Globus pallidus (tissue), 1 donor: ENCODE measurements at regions not wholly inside any gene's neighbourhood (a gene's known extent, or its start where the extent isn't known, plus 50 kb on each side); places are given as distances from the start of the nearest gene placed in this dataset.
"Not testable (repeated sequence)": the region's sequence is repeated elsewhere in the genome, so short reads cannot be mapped to it uniquely, and the experiment has no call there.

Source experiments
- DNase-seq: peaks from one replicate; pipeline ENCODE4 v3.0.0-alpha.2; 2015; ENCODE audit warnings: low spot score

DNA sequence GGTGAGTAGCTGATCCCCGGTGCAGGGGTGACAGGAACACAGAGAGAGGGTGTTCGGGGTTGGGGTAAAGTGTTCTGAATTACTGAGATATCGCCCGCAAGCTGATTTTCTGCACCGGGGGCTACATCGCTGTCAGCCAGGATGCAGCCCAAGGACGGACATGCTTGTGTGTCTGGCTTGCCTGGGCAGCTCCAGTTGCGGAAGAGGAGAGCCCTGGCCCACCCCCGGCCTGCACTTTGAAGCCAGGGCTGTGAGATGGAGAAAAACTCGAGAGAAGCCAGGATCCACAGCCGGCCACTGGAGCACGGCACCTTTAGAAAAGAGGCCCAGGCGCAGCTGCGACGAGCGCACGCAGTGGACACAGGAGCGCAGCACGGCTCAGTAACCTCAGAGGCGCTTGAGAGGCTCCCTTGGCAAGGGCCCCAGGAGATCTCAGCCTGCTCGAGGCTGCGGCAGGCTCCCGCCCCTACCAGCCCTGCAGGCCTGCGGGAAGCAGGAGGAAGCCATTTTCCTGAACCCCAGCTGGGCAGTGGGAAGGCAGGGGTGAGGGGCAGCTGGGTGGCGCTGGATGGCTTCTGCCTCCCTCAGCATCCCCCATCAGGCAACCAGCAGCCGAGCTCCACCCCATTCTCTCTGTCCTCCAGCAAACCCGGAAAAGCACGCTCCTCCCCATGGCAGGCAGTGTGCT is 59.2 kb downstream of the C9orf50 start:
- no peak for DNase-seq

- no peak for DNase-seq
Measured at GRCh38 chr9:129560881-129561306, 60.0 kb downstream of the C9orf50 start.

DNA sequence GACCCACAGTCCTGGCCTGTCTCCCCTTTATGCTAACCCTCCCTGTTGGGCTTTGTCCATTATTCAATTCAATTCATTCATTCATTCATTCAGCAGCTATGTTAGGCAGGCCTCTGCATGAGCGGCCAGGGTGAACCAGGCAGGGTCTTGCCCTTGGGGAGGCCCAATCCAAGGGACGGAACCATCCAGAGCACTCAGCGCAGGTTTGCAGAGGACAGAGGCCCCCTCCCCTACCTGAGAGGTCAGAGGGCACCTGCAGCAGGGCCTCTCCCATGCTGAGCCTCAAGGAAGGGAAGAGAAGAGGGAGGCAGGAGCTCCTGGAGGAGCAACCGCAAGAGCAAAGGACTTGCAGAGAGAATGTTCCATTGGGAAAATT is 61.4 kb downstream of the C9orf50 start:
- no peak for DNase-seq

DNA sequence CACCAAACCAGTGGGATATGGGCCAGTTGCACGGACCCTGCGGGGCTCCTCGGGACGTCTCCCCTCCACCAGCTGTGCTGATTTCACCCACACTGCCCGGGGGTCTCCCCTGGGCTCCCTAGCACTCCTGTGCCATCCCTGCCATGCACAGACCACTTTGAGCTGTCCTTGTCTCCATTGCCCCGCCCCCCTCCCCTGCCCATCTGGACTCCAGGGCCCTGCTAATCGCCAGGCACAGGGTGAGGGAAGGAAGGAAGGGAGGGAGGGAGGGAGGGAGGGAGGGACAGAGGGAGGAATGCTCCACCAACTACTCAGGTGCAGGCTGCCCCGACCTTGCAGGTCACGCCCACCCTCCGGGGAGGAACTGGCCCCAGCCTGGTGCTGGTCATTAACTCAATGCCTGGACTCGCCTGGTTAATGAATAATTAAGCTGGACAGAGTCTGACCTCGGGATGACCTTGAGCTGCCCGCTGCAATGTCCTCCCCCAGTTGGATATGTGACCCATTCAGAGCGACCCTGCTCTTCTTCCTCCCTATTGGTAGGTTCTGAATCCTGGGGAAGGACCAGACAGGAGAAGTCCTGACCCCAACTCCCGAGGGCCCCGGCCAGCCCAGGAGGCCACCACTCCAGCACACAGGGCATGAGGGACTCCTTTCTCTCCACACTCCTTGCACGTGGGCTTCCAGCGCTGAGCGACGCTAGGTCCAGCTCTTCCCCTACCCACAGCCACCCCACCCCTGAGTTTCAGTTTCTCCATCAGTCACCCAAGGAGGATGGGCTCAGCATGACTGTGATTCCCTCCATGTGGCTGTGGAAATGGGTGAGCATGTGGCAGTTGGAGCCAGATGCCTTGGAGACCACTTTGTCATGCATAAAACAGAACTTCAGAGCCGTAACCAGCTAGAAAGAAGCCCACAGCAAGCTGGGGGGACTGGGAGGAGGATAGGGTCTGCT is 62.1 kb downstream of the C9orf50 start:
- no peak for DNase-seq

- DNase-seq: no peak
Measured at GRCh38 chr9:129558063-129558550, 62.8 kb downstream of the C9orf50 start.

DNA sequence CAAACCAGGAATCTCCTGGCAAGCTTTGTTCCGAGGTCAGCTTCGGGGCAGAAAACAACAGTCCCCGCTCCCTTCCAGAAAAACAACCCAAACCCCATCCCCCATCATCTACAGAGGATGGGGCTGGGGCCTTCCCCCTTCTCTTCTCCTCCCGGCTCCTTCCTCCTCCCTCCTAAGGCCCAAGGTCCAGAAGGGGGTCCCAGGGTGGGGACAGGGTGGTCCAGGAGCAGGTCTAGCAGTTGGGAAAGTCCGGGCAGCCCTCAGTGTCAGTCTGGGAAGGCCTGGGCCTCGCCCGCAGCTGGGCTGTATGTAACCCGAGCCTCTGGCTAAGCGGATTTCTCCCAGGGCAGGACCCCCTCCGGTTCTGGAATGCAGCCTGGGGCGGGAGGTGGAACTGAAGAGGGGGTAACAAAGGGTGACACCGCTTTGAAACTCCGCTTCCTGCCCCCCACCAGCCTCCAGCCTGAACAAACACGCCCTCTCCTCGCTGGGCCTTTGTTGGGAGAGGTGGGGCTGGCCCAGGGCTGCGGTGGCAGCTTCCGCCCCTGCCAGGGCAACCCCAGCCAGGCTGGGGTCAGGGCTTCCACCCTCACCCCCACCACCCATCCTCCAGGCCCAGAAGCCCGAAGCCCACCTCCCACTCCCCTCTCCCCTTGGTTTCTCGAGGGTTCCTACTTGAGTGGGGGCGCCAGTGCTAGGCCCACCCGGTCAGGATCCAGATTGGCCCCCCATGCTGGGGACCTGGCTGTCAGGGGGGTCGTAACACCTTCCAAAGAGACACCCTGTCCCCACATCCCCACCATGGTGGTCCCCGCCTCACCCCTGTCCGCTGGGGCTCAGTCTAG is 63.5 kb downstream of the C9orf50 start:
- DNase-seq: no peak

DNA sequence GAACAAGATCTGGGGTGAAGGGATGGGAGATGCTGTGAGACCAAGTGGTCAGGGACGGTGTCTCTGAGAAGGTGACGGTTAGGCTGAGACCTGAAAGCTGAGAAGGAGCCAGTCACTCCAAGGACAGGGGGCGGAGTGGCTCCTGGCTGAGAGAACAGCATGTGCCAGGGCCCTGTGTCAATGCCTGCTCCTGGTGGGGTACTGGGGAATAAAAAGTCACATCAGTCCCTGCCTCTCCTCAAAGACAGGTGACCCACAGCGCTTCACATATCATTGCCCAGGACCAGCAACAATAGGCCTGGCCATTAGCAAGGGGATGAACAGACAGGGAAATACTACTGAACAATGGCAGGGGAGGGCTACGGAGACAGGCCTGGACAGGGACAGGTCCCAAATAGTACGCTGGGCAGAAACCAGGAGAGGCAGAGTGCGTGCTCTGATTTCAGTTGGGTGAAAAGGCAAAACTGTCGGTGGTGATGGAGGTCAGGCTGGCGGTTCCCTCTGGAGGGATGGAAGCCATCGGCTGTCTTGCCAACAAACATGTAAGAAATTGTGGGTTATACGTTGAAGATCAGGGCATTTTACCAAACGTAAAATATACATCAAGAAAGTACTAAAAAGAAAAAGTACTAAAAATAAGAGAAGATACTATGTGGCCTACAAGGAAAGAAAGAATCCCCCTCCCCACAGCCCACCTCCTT is 64.3 kb downstream of the C9orf50 start:
- no peak for DNase-seq

DNA sequence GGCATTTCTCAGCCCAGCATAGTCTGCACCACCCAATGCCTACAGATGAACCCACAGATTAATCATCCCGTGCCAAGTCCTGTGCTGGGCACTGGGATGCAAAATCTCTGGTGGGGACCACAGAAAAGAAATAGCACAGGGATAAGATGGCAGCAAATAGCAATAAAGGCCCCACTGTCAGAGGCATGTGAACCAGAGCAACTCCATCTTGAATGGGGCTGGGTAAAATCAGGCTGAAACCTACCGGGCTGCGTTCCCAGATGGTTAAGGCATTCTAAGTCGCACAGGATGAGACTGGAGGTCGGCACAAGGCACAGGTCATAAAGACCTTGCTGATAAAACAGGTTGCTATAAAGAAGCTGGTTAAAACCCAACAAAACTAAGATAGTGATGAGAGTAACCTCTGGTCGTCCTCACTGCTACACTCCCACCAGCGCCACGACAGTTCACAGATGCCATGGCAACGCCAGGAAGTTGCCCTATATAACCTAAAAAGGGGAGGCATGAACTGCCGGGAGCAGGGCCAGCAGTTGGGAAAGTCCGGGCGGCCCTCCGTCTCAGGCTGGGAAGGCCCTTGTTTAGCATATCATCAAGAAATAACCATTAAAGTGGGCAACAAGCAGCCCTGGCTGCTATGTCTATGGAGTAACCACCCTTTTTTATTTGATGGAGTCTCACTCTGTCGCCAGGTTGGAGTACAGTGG is 65.2 kb downstream of the C9orf50 start:
- DNase-seq: no peak

GRCh38 chr9:129554649-129555048 is 66.3 kb downstream of the C9orf50 start:
- DNase-seq: no peak

GRCh38 chr9:129553277-129553676 is 67.6 kb downstream of the C9orf50 start:
- no peak for DNase-seq

DNA sequence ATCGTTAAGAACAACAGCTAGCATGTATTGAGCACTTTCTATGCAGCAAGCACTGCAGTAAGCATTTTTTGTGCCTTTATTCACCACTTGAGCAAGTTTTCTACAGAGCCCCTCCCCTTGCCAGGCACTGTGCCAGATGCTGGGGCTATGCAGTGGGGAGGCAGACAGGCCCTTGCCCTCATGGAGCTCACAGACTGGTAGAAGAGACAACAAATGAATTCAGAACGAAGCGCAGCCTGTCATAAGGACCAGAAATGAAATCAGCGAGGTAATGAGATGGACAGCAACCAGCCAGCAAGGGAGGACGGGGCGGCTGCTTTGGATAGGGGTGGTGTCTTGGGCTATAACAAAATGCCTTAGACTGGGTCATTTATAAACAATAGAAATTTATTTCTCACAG is 68.8 kb downstream of the C9orf50 start:
- DNase-seq: no peak

DNA sequence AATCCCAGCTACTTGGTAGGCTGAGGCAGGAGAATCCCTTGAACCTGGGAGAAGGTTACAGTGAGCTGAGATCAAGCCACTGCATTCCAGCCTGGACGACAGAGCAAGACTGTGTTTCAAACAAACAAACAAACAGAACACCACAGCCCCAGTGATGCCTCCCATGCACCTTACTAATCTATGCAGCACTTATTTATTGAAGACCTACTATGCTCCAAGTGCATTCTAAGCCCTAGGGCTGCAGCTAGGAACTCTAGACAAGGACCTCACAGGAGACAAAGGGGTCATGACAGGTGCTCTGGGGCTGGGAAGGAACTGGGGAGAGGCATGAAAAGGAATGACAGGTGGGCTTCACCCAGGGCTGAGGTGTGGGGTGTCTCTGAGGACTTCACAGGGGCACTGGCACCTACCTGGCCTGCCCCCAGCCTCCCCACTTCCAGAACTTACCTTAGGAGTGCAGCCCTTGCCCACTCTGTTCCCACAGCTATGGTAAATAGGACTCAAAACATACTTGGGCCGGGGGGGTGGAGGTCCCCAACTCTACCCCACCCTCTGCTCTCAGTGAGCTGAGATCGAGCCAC is 69.4 kb downstream of the C9orf50 start:
- DNase-seq: no peak

DNA sequence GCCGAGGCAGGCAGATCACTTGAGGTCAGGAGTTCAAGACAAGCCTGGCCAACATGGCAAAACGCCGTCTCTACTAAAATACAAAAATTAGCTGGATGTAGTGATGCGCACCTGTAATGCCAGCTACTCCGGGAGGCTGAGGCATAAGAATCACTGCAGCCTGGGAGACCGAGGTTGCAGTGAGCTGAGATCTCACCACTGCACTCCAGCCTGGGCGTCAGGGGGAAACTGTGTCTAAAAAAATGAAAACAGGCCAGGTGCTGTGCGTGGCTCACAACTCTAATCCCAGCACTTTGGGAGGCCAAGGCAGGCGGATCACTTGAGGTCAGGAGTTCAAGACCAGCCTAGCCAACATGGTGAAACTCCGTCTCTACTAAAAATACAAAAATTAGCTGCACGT is 69.9 kb downstream of the C9orf50 start:
- DNase-seq: not testable (repeated sequence)

GRCh38 chr9:129550199-129550839 is 70.6 kb downstream of the C9orf50 start:
- peak; percentile 82 for DNase-seq

DNA sequence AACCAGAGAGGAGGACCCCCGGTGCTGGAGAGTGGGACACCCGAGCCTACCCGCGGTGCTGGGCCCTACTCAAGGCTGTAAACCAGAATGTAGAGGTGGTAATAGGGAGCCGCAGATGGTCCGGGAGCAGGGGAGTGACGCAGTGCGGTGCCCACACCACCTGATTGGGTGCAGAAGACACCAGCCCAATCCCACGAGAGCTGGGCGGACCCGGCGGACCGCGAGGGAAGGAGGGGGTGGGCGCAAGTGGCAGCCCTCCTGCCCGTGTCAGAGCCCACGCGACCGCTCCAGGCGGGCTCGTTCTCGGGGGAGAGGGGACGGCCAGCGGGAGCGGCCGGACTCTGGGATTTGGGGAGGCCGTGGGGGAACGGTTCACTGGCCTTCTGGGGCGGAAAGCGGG is 71.2 kb downstream of the C9orf50 start:
- DNase-seq: peak; percentile 70

GRCh38 chr9:129549139-129549538 is 71.8 kb downstream of the C9orf50 start:
- DNase-seq: no peak

DNA sequence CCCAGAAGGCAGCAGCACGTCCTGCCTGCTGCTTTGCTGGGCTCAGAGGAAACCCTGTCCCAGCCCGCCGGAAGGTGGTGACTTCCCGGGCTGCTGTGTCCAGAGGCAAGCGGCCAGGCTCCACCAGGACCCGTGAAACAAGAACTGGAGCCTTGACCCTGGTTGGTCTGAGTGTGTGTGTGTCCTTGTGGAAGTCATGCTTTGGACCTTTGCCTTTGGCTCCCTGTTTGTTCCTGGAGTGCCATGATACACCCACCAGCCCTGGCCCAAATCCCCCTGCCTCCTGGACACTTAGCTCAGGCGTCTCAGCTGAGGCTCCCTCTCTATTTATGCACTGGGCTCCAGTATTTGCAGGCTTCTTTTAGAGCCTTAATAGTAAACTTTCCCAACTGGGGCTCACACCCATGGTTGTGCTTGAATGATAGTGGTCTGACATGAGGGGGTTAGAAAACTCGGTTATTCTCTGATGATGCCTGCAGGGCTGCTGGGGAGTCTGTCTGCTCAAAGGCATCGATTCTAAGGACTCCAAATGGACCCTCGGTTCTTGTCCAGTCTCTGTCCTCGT is 72.2 kb downstream of the C9orf50 start:
- no peak for DNase-seq

DNA sequence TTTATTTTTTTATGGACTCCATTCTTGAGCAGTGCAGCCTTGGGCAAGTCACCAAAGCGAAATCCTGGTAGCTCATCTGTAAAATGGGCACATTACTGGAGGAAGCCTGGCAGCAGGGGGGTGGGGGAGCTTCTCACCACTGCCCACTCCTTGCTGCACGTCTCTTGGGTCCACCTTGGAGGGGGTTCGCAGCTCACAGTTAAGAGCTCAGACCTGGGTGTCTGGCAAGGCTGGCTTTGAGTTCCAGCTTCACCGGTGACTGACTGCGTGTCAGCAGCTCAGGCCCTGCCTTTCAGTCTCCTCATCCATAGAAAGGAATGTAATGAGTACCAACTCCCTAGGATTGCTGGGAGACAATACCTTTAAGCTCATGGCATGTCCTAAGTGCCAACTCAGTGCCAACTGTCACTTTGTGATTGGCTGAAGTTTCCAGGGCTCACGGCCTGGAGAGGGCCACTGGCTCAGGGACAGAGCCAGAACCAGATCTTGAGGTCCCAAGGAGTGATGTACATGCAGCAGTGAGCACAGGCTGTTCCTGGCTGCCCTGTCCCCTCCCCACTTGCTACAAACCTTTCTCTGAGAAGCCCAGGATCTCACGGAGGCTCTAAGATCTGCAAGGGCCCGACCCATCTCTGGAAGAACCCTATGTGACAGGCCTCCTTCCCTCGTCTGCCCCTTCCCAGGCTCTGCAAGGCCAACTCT is 72.9 kb downstream of the C9orf50 start:
- DNase-seq: no peak

DNA sequence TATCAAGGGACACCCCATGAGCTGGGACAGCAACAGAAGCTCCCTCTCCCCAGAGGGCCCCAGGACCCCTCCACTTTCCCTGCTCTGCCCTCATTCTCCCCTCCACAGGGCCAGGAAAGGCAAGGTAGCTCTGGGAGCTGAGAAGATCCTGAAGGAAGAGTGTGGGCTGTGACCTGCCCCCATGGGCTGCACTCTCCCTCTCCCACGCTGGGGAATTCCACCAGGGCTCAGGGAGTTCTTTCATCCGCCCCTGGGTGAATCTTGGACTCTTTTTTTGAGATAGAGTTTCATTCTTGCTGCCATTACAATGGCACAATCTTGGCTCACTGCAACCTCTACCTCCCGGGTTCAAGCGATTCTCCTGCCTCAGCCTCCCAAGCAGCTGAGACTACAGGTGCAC is 73.8 kb downstream of the C9orf50 start:
- DNase-seq: no peak
